ENCODE measurements at regions not wholly inside any gene's neighbourhood (a gene's known extent, or its start where the extent isn't known, plus 50 kb on each side); places are given as distances from the start of the nearest gene placed in this dataset.
"Not testable (repeated sequence)": the region's sequence is repeated elsewhere in the genome, so short reads cannot be mapped to it uniquely, and the experiment has no call there.

GRCh38 chr11:38640854-38641253 lies 2042.8 kb upstream of the RAG2 start:
- intact Hi-C loops (cut with DNase I): no loop called here
- no peaks in the 10 kb centered on the region for H3K4me1 ChIP-seq
- peaks cover 8% of the 10 kb centered on the region for H3K9me3 ChIP-seq

DNA sequence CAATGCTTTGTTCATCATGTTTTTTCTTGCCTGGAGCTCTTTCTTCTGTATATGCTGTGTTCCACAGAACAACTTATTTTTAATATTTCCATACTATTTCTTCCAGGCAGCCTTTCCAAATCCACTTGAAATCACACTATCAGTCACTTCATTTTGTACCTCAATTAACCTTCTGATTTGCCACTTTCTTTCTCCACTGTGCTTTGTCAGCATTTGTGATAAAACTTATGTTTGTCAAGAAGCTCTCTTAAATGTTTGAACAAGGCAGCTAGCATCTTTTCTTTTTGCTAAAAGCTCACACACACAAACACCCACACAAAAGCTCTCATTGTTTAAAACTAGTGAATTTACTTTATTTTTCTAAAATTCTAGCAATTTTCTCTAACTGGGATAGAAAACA lies 2014.7 kb upstream of the RAG2 start:
- no peaks in the 10 kb centered on the region for H3K36me3 ChIP-seq
- no peaks in the 10 kb centered on the region for H3K4me1 ChIP-seq
- no peak overlapping the region for H3K27ac ChIP-seq
- DNase-seq (no peak), ATAC-seq (no peak)
- H3K9me3 ChIP-seq: peaks cover 9% of the 10 kb centered on the region
- intact Hi-C loops (cut with DNase I): no loop called here
- H3K4me3 ChIP-seq: no peak overlapping the region
- H3K27me3 ChIP-seq (ENCODE audit: low read depth): no peaks in the 10 kb centered on the region
- no peak for TF ChIP-seq CTCF (IDR thresholded peaks at IDR 0.05)

More at GRCh38 chr11:38640854-38641253, 2042.8 kb upstream of the RAG2 start:
- Histone ChIP-seq H3K36me3 (no peaks in the 10 kb centered on the region), H3K4me3 (no peak overlapping the region), H3K27me3 (ENCODE audit: low read depth) (no peaks in the 10 kb centered on the region), H3K27ac (no peak overlapping the region)
- no peak for TF ChIP-seq CTCF (IDR thresholded peaks at IDR 0.05)
- no peak for ATAC-seq
- DNase-seq: no peak

GRCh38 chr11:38601371-38601770 lies 2003.3 kb upstream of the RAG2 start:
- H3K9me3 ChIP-seq; DNase-seq; H3K36me3 ChIP-seq; H3K4me3 ChIP-seq; ATAC-seq; H3K4me1 ChIP-seq; H3K27ac ChIP-seq; intact Hi-C loops (cut with DNase I); H3K27me3 ChIP-seq (ENCODE audit: low read depth): not testable (repeated sequence)

DNA sequence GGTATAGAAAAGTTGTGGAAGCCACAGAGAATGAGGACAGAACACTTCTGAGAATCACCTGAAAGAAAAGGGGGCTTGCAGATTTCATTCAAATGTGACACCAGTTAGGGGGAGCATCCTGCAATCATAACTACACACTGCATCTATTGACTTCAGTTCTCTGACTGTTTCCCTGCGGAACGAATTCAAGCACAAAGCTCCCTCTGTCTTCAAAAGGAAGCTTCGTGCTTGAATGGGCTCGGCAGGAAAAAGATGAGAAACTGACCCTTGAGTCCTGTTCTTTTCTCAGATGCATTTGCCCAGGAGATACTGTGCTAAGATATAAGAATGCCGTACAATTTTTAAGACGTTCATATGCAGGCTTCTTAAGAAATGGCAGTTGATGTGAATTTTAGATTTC lies 2000.4 kb upstream of the RAG2 start:
- no peak for TF ChIP-seq CTCF (IDR thresholded peaks at IDR 0.05)
- no peak overlapping the region for H3K27ac ChIP-seq
- ATAC-seq (no peak), DNase-seq (no peak)
- intact Hi-C loops (cut with DNase I): no loop called here
- H3K4me3 ChIP-seq: no peak overlapping the region
- no peaks in the 10 kb centered on the region for H3K36me3 ChIP-seq
- H3K27me3 ChIP-seq (ENCODE audit: low read depth): no peaks in the 10 kb centered on the region
- H3K4me1 ChIP-seq: no peaks in the 10 kb centered on the region
- H3K9me3 ChIP-seq: no peaks in the 10 kb centered on the region

DNA sequence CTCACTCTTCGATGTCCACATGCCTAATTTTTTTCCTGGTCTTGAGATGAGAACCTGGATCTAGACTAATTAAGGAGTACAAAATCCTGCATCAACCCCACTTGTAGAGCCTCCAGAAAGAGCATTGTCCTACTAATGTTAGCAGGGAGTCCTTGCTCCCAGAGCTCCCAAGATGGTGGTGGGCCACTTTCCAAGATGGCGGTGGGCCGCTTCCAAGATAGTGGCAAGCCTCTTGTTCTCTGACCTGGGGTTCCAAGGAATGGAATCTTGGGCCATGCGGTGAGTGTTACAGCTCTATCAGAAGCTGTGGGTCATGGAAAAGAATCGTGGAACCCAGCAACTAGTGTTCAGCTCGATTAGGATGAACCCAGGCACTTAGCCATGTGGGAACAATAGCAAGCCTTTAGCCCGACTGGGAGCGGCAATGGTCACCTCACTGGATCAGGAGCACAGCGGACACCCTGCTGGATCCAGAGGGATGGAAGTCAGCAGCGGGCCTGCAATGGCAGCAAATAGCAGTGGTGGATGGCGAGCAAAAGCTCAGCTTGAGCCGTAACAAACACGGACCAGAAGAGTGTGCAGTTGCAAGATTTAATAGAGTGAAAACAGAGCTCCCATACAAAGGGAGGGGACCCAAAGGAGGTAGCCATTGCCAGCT lies 1997.5 kb upstream of the RAG2 start:
- H3K27ac ChIP-seq; H3K27me3 ChIP-seq (ENCODE audit: low read depth); DNase-seq; H3K36me3 ChIP-seq; intact Hi-C loops (cut with DNase I); H3K4me1 ChIP-seq; ATAC-seq; H3K9me3 ChIP-seq; H3K4me3 ChIP-seq: not testable (repeated sequence)

GRCh38 chr11:38594895-38595294 lies 1996.9 kb upstream of the RAG2 start:
- H3K4me1 ChIP-seq: no peaks in the 10 kb centered on the region
- no peaks in the 10 kb centered on the region for H3K27me3 ChIP-seq (ENCODE audit: low read depth)
- intact Hi-C loops (cut with DNase I): no loop called here
- H3K9me3 ChIP-seq: no peaks in the 10 kb centered on the region
- no peaks in the 10 kb centered on the region for H3K36me3 ChIP-seq
- no peak for DNase-seq
- ATAC-seq: no peak
- H3K4me3 ChIP-seq: no peak overlapping the region
- no peak overlapping the region for H3K27ac ChIP-seq
- no peak for TF ChIP-seq CTCF (IDR thresholded peaks at IDR 0.05)
